HepG2 (cell line): ENCODE measurements at regions not wholly inside any gene's neighbourhood (a gene's known extent, or its start where the extent isn't known, plus 50 kb on each side); places are given as distances from the start of the nearest gene placed in this dataset.

Source experiments
- ATAC-seq: fragments of 200-7000 bp; cut with Tn5 transposase; 3 replicates; pipeline ENCODE4 v1.9.1; 2020; ENCODE audit warnings: mild to moderate bottlenecking, moderate library complexity
- BruUV-seq: library from RNA; stranded (reverse); fragments of 400-500 nt; replicated peaks from 2 replicates; lab custom pipeline; 2021; lab: Mats Ljungman, UMichigan
- CTCF ChIA-PET: fragments of 300-600 bp; formaldehyde crosslinking; extraction: SDS; loops from one replicate; lab custom pipeline; 2021; ENCODE audit warnings: low total read pairs, inconsistent platforms, low intra/inter-chr PET ratio; lab: Yijun Ruan, JAX
- POLR2A ChIA-PET: fragments of 350-600 bp; sonication (Branson Sonifier 250); formaldehyde crosslinking; loops from one replicate; lab custom pipeline; 2020; ENCODE audit warnings: antibody characterized with exemption, inconsistent platforms; lab: Yijun Ruan, JAX
- DNase-seq: peaks from one replicate; pipeline ENCODE4 v3.0.0-alpha.2; 2015; ENCODE audit warnings: low spot score
- FAIRE-seq: peaks from 3 replicates; lab custom pipeline; 2011; peaks lifted over from hg19 to GRCh38; lab: Jason Lieb, UNC
- H2AFZ ChIP-seq: one replicate; pipeline ENCODE4 v1.6.1; 2011; ENCODE audit warnings: low read length, inconsistent platforms
- H3K27ac ChIP-seq: fragments of 300-600 bp; 3 replicates; pipeline ENCODE4 v1.8.0; 2011; ENCODE audit warnings: mixed run types, mild to moderate bottlenecking, mixed read lengths, low read length, inconsistent platforms; ENCODE audit not compliant: insufficient read depth; ENCODE audit errors: extremely low read length
- H3K27me3 ChIP-seq, 2 experiments: fragments of 200-600 bp in 1 of 2; 2 replicates in 1 of 2; 3 replicates in 1 of 2; pipeline versions ENCODE4 v1.6.0 to v1.8.0; 2011; ENCODE audit warnings: low read length in 2 of 2, mild to moderate bottlenecking in 2 of 2, moderate library complexity in 2 of 2, inconsistent platforms in 1 of 2; ENCODE audit not compliant: insufficient read depth in 2 of 2, control insufficient read depth in 1 of 2
- H3K36me3 ChIP-seq, 2 experiments: fragments of 200-600 bp in 1 of 2; replicated peaks in 1 of 2; 2 replicates in 1 of 2; 3 replicates in 1 of 2; pipeline versions ENCODE4 v1.5.1 to v1.8.0; 2011; ENCODE audit warnings: low read length in 2 of 2, inconsistent platforms in 1 of 2; ENCODE audit not compliant: insufficient read depth in 2 of 2, control insufficient read depth in 1 of 2
- H3K4me1 ChIP-seq: 2 replicates; pipeline ENCODE4 v1.5.1; 2012; ENCODE audit warnings: low read length, inconsistent platforms; ENCODE audit not compliant: insufficient read depth
- H3K4me2 ChIP-seq: 2 replicates; pipeline ENCODE4 v1.6.0; 2011; ENCODE audit warnings: low read depth, low read length, inconsistent platforms
- H3K4me3 ChIP-seq, 3 experiments: fragments of 200-600 bp in 1 of 3; sonication (generic), shearing (Covaris generic) in 1 of 3; replicated peaks in 1 of 3; 2 replicates each; pipeline ENCODE4 v1.5.1; 2011 to 2016; ENCODE audit warnings: low read length in 3 of 3, inconsistent platforms in 2 of 3, low read depth in 2 of 3, mild to moderate bottlenecking in 2 of 3, control low read depth in 1 of 3, mixed read lengths in 1 of 3; ENCODE audit not compliant: insufficient read depth in 1 of 3
- H3K79me2 ChIP-seq: one replicate; pipeline ENCODE4 v1.6.1; 2011; ENCODE audit warnings: low read length, inconsistent platforms; ENCODE audit not compliant: insufficient read depth
- H3K9ac ChIP-seq: 2 replicates; pipeline ENCODE4 v1.6.0; 2011; ENCODE audit warnings: mild to moderate bottlenecking, low read depth, low read length, inconsistent platforms; ENCODE audit not compliant: insufficient read depth
- H3K9me3 ChIP-seq: 2 replicates; pipeline ENCODE4 v1.5.1; 2012; ENCODE audit warnings: mild to moderate bottlenecking, low read length
- H4K20me1 ChIP-seq: 2 replicates; pipeline ENCODE4 v1.6.0; 2011; ENCODE audit warnings: inconsistent platforms, mild to moderate bottlenecking, low read length, moderate library complexity; ENCODE audit not compliant: insufficient read depth
- ATF7 ChIP-seq, 2 experiments: fragments of 450-650 bp in 1 of 2; sonication (generic) in 1 of 2; formaldehyde crosslinking in 1 of 2; IDR thresholded peaks; 2 replicates each; pipeline versions ENCODE4 v1.4.0 to v1.6.1; 2016 to 2020; ENCODE audit warnings: antibody characterized with exemption in 1 of 2, mild to moderate bottlenecking in 1 of 2, missing genetic modification reagents in 1 of 2
- NFE2L1 ChIP-seq: sonication (generic); formaldehyde crosslinking; IDR thresholded peaks from 2 replicates; pipeline ENCODE4 v1.4.0; 2020; ENCODE audit warnings: missing genetic modification reagents, mild to moderate bottlenecking, borderline replicate concordance
- RAD21 ChIP-seq: fragments of 450-650 bp; formaldehyde crosslinking; IDR thresholded peaks from 2 replicates; pipeline ENCODE4 v1.5.0; 2020; ENCODE audit warnings: mild to moderate bottlenecking
- SCMH1 ChIP-seq: sonication (generic); formaldehyde crosslinking; IDR thresholded peaks from 2 replicates; pipeline ENCODE4 v1.9.0; 2021; ENCODE audit warnings: missing genetic modification reagents, mild to moderate bottlenecking, borderline replicate concordance
- ZMYM4 ChIP-seq: sonication (generic); formaldehyde crosslinking; IDR thresholded peaks from 2 replicates; pipeline ENCODE4 v1.8.1; 2023; ENCODE audit warnings: mild to moderate bottlenecking, missing genetic modification reagents
- ZNF101 ChIP-seq: sonication (generic); formaldehyde crosslinking; IDR thresholded peaks from 2 replicates; pipeline ENCODE4 v1.4.0; 2020; ENCODE audit warnings: mild to moderate bottlenecking, low read depth, missing genetic modification reagents, borderline replicate concordance
- ZNF510 ChIP-seq: sonication (generic); formaldehyde crosslinking; IDR thresholded peaks from 2 replicates; pipeline ENCODE4 v1.4.0; 2020; ENCODE audit warnings: low read depth, mild to moderate bottlenecking, missing genetic modification reagents
- ZNF776 ChIP-seq: sonication (generic); formaldehyde crosslinking; IDR thresholded peaks from 2 replicates; pipeline ENCODE4 v1.4.0; 2020; ENCODE audit warnings: mild to moderate bottlenecking, missing genetic modification reagents
- ZNF781 ChIP-seq: sonication (generic); formaldehyde crosslinking; IDR thresholded peaks from 2 replicates; pipeline ENCODE4 v1.5.1; 2020; ENCODE audit warnings: borderline replicate concordance, mild to moderate bottlenecking, missing genetic modification reagents; ENCODE audit errors: not compliant biosample characterization
- WGBS: methylation state at CpG from one replicate; pipeline ENCODE4 v1.1.6; 2017; ENCODE audit warnings: low lambda C conversion rate; 5-methylcytosine and 5-hydroxymethylcytosine counted together
- in situ Hi-C: cut with HindIII; loops from 2 replicates; pipeline ENCODE4 v1.10.0; 2017; ENCODE audit warnings: low pct_unique_long_range_greater_than_20kb; ENCODE audit not compliant: extremely low pct_ligation_motif_present
- intact Hi-C: fragments of 100-400 bp; cut with micrococcal nuclease; formaldehyde crosslinking; loops from one replicate; pipeline ENCODE4 v1.10.0; 2022; ENCODE audit not compliant: unreplicated experiment
- TF ChIP-seq, protein P1 (sequence below): sonication (generic); formaldehyde crosslinking; IDR thresholded peaks from 2 replicates; pipeline ENCODE4 v1.4.0; 2020; ENCODE audit warnings: mild to moderate bottlenecking, low read depth, missing genetic modification reagents

- TF ChIP-seq ATF7 (IDR thresholded peaks at IDR 0.05) (no peak), ATF7 (CRISPR knock-in tag; IDR thresholded peaks at IDR 0.05) (no peak), ZMYM4 (no peak)
Measured at GRCh38 chr2:16239296-16239850, 299.0 kb downstream of the MYCN start (continued).

DNA sequence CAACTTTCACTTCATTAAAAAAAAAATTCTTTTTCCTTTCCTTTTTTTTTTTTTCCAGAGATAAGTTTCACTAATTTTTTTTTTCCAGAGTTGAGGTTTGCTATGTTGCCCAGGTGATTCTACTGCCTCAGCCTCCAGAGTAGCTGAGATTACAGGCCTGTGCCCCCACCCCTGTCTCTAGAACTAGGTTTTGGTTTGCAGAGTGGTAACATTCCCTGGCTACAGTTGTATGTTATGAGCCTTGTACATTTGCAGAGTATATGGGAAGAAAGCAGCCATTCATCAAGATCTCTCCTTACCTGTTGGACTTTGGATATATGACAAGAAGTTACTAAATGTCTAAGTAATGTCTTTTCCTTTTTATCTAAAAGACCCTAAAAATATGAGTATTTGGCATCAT, 298.4 kb downstream of the MYCN start:
- in situ Hi-C loops (no loop called here), intact Hi-C loops (no loop called here)
- no peak for DNase-seq
- no peaks in the 10 kb centered on the region for H3K9me3 ChIP-seq
- no peaks in the 10 kb centered on the region for H3K27me3 ChIP-seq
- no peak overlapping the region for H3K27ac ChIP-seq
- no peaks in the 10 kb centered on the region for H3K36me3 ChIP-seq
- no peaks in the 10 kb centered on the region for H3K4me1 ChIP-seq
- FAIRE-seq: no peak
- CTCF ChIA-PET: no interaction called here
- no TSS peak for BruUV-seq
- H4K20me1 ChIP-seq: no peaks in the 10 kb centered on the region
- no peak overlapping the region for H2AFZ ChIP-seq
- no peaks in the 10 kb centered on the region for H3K79me2 ChIP-seq
- ATAC-seq: no peak
- TF ChIP-seq ZNF510 (CRISPR knock-in tag): no peak
- no peak for TF ChIP-seq SCMH1 (CRISPR knock-in tag)
- no peak for TF ChIP-seq RAD21 (CRISPR knock-in tag)
- H3K9ac ChIP-seq: no peak overlapping the region
- H3K4me3 ChIP-seq: no peak overlapping the region
- H3K4me2 ChIP-seq: no peak overlapping the region
- POLR2A ChIA-PET: no interaction called here

DNA sequence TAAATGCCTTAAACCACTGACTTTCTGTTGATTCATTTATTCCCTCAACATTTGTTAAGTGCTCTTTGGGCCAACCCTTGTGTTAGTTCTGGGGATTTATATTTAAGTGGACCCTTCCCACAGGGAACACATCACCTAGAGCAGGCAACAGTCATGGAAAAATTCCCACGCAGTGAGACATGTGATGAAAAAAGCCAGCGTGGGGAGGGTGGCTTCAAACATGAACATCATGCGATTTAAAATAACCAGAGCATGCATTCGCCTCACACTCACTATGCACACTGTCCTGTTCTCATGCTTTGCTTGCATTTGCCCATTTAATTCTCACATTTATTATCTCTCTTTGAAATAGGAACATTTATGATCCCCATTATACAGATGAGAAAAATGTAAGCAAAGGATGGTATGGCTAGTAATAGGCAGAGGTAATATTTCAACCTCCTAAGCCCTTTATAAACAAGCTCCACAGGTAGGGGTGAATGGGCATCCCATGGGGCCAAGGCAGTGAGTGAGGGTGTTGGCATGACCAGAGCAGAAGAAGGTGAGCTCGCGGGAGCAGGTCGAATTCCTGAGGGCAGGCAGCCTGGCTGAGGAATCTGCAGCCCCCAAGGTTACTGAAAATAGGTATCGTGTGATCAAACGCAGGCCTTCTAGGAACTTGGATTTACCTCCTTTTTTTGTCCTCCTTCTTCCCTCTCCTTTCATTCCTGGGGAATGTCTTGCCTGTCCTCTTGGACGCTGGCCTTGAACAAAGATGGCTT, 297.8 kb downstream of the MYCN start:
- intact Hi-C loops: no loop called here
- Histone ChIP-seq H3K27me3 (no peaks in the 10 kb centered on the region), H2AFZ (no peak overlapping the region), H3K9ac (no peak overlapping the region), H3K4me2 (no peak overlapping the region), H3K4me3 (no peak overlapping the region), H3K36me3 (no peaks in the 10 kb centered on the region), H3K9me3 (no peaks in the 10 kb centered on the region), H3K79me2 (no peaks in the 10 kb centered on the region), H3K27ac (no peak overlapping the region), H3K4me1 (no peaks in the 10 kb centered on the region), H4K20me1 (no peaks in the 10 kb centered on the region)
- ChIA-PET POLR2A (no interaction called here), CTCF (no interaction called here)
- 43% methylated on average over 10 of the region's 10 CpGs for WGBS
- FAIRE-seq: no peak
- no peak for ATAC-seq
- no peak for DNase-seq
- in situ Hi-C loops: no loop called here
- no TSS peak for BruUV-seq
- TF ChIP-seq ZNF781 (CRISPR knock-in tag) (no peak), NFE2L1 (CRISPR knock-in tag) (no peak), ZNF101 (no peak), ZNF776 (CRISPR knock-in tag) (no peak)
- TF ChIP-seq, protein P1, sequence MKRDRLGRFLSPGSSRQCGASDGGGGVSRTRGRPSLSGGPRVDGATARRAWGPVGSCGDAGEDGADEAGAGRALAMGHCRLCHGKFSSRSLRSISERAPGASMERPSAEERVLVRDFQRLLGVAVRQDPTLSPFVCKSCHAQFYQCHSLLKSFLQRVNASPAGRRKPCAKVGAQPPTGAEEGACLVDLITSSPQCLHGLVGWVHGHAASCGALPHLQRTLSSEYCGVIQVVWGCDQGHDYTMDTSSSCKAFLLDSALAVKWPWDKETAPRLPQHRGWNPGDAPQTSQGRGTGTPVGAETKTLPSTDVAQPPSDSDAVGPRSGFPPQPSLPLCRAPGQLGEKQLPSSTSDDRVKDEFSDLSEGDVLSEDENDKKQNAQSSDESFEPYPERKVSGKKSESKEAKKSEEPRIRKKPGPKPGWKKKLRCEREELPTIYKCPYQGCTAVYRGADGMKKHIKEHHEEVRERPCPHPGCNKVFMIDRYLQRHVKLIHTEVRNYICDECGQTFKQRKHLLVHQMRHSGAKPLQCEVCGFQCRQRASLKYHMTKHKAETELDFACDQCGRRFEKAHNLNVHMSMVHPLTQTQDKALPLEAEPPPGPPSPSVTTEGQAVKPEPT (CRISPR knock-in tag): no peak
